GM20000 (cell line): ENCODE measurements at regions not wholly inside any gene's neighbourhood (a gene's known extent, or its start where the extent isn't known, plus 50 kb on each side); places are given as distances from the start of the nearest gene placed in this dataset.
"Not testable (repeated sequence)": the region's sequence is repeated elsewhere in the genome, so short reads cannot be mapped to it uniquely, and the experiment has no call there.

ENCODE experiments used
- DNase-seq: peaks from one replicate; pipeline ENCODE4 v3.0.0; 2012; ENCODE audit warnings: low spot score

DNA sequence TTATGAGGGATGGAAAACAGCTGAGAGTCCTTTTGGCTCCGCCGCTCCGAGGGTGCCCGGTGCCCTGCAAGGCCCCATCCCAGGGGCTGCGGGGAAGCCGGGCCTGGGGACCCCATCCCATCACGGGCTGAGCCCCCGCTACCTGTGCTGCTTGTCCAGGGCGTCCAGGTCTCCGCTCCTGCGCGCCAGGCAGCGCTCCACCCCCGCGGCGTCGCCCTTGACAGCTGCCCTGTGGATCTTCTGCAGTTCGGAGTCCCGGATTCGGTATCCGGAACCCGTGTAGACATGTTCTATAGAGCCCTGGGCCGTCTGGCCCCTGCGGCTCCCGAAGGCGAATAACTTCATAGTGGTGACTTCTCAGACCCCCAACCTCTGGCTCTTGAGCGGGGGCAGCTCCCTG lies 534.0 kb upstream of the DEFB115 start:
- DNase-seq: not testable (repeated sequence)

- not testable (repeated sequence) for DNase-seq
Measured at GRCh38 chr20:30723934-30724687, 533.4 kb upstream of the DEFB115 start.

DNA sequence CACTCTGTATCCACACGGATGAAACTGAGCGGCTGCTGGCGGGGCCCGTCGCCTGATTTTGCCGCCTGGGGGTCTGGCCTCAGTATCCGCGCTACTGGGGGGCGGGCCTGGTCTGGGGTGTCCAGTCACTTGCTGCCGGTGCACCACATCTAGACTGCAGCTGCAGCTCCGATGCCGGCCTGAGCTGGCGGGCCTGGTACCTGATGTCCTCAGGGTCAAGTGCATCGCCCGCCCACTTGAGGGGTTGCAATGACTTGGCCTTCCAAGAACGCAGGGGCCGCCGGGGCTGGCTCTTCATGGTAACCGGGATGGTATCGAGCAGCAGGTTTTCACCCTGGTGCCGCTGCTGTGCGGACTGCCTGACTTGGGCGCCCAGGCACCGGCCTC lies 532.8 kb upstream of the DEFB115 start:
- DNase-seq: not testable (repeated sequence)

DNA sequence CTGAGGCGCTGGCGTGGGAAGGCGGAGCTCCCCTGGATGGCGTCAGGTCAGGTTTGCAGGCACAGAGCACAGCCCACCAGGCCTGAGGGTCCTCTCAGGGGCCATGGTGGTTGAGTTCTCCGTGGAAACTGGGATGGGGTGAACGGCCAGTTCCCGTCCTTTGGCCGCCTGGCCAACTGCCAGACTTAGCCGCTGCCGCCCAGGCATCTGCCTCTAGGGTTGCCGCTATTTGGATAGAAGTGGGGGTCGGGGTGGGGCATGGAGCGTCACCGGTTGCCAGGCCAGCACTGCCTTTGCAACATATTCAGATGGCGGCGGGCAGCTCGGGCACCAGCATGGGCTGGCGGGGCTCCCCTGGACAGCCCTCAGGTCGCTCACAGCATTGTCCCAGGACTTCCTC lies 532.3 kb upstream of the DEFB115 start:
- DNase-seq: not testable (repeated sequence)

- not testable (repeated sequence) for DNase-seq
Measured at GRCh38 chr20:30728271-30728885, 529.1 kb upstream of the DEFB115 start.
